ENCODE measurements at regions not wholly inside any gene's neighbourhood (a gene's known extent, or its start where the extent isn't known, plus 50 kb on each side); places are given as distances from the start of the nearest gene placed in this dataset.

GRCh38 chr11:101346591-101346990 is 217.0 kb upstream of the PGR start:
- TF ChIP-seq, protein P1, sequence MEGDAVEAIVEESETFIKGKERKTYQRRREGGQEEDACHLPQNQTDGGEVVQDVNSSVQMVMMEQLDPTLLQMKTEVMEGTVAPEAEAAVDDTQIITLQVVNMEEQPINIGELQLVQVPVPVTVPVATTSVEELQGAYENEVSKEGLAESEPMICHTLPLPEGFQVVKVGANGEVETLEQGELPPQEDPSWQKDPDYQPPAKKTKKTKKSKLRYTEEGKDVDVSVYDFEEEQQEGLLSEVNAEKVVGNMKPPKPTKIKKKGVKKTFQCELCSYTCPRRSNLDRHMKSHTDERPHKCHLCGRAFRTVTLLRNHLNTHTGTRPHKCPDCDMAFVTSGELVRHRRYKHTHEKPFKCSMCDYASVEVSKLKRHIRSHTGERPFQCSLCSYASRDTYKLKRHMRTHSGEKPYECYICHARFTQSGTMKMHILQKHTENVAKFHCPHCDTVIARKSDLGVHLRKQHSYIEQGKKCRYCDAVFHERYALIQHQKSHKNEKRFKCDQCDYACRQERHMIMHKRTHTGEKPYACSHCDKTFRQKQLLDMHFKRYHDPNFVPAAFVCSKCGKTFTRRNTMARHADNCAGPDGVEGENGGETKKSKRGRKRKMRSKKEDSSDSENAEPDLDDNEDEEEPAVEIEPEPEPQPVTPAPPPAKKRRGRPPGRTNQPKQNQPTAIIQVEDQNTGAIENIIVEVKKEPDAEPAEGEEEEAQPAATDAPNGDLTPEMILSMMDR (IDR thresholded peaks at IDR 0.05; ENCODE audit: low read depth, low read length): no peak
- no peak for TF ChIP-seq EZH2phosphoT487 (IDR thresholded peaks at IDR 0.05; ENCODE audit: low read depth)
